ENCODE measurements at regions not wholly inside any gene's neighbourhood (a gene's known extent, or its start where the extent isn't known, plus 50 kb on each side); places are given as distances from the start of the nearest gene placed in this dataset.

DNA sequence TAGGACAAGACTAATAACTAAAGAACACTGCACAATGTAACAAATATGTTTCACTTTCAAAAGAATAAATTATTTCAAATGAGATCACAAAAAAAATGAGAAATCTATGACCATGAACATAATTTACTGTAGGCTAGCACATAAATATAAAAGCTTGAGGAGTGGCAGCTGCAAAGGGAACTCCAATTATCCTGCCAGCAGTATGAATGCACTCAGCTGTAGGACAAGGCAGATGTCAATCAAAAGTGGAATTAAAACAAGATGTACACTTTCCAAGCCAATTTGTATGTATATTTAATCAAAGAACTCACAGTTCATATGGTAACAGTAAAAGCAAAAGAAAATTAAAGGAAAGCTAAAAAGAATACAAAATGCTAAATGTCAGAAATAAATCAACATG is 76.6 kb upstream of the NCKAP5 start:
- TF ChIP-seq, protein P1, sequence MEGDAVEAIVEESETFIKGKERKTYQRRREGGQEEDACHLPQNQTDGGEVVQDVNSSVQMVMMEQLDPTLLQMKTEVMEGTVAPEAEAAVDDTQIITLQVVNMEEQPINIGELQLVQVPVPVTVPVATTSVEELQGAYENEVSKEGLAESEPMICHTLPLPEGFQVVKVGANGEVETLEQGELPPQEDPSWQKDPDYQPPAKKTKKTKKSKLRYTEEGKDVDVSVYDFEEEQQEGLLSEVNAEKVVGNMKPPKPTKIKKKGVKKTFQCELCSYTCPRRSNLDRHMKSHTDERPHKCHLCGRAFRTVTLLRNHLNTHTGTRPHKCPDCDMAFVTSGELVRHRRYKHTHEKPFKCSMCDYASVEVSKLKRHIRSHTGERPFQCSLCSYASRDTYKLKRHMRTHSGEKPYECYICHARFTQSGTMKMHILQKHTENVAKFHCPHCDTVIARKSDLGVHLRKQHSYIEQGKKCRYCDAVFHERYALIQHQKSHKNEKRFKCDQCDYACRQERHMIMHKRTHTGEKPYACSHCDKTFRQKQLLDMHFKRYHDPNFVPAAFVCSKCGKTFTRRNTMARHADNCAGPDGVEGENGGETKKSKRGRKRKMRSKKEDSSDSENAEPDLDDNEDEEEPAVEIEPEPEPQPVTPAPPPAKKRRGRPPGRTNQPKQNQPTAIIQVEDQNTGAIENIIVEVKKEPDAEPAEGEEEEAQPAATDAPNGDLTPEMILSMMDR (IDR thresholded peaks at IDR 0.05), result no peak
- TF ChIP-seq POLR2AphosphoS5 (IDR thresholded peaks at IDR 0.05), result no peak
- no peak for TF ChIP-seq POLR2A (IDR thresholded peaks at IDR 0.05)

Measured in upper lobe of left lung (tissue), 4 donors.